ENCODE measurements at regions not wholly inside any gene's neighbourhood (a gene's known extent, or its start where the extent isn't known, plus 50 kb on each side); places are given as distances from the start of the nearest gene placed in this dataset.

DNA sequence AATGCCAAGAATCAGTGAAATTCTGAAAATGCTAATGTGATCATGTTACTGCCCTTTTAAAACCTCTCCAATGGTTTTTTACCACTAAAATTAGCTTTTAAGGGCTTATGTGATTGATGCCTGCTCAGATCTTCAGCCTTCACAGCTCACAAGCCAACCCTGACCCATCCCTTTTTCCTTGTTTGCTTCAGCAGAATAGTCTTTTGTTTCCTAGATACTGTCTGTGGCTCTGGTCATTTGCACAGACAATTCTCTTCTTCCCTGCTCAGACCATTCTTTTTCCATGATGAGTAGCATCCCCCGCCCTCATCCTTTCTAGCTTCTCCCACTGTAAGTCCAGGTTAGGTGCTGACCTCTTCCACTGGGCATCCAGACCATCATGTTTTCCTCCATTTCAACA, 164.9 kb upstream of the NT5C1B start:
- no peak for TF ChIP-seq CTCF (IDR thresholded peaks at IDR 0.05; ENCODE audit: insufficient read depth, low read depth, low read length)
- H3K4me3 ChIP-seq (ENCODE audit: low read depth, low read length), result no peak overlapping the region
- no peak for DNase-seq (ENCODE audit: low read depth)

DNA sequence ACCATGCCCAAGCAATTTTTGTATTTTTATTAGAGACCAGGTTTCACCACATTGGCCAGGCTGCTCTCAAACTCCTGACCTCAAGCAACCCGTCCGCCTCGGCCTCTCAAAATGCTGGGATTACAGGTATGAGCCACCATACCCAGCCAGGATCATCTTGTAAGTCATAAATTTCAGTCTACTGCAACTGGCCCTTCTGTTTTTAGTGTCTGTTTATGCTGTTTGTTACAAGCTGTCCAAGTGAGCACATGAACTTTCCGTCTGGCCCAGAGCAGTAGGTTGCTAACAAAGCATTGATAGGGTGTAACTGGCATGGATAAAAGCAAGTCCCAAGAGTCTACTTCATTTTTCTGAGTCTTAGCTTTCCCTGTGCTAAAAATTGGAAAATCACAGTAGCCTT, 164.4 kb upstream of the NT5C1B start:
- TF ChIP-seq CTCF (IDR thresholded peaks at IDR 0.05; ENCODE audit: insufficient read depth, low read depth, low read length), result no peak
- H3K4me3 ChIP-seq (ENCODE audit: low read depth, low read length), result no peak overlapping the region
- DNase-seq (ENCODE audit: low read depth), result no peak

DNA sequence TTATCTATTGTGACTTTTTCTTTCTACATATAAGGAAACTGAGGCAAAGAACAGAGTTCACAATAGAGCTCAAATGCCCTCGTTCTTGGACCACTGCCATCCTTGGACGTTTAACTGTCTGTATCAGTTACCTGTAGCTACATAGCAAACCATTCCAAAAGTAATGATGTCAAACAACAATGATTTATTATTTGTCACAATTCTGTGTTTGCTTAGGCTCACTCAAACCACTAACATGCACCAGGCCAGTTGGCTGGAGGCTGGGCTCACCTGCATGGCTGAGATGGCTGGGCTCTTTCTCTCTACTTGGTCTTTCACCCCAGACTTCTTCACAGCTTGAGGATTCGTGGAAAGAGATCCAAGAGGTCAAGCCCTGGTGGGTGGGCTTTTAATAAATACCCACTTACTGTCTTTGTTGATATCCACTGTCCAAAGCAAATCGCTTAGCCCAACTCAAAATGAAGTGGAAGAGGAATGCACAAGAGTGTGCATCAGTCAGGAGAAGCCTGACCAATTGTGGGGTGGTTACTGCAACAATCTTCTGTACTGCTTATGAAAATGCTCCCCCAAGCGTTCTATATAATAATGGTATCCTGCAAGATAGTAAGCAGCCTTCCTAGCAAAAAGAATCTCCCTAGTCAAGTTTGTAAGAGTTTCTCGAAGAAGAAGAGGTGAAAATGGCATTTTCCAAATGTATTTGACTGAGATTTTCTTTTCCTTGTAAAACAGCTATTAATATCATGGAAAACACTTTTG, 163.5 kb upstream of the NT5C1B start:
- peak; percentile 30 for TF ChIP-seq CTCF (IDR thresholded peaks at IDR 0.05; ENCODE audit: insufficient read depth, low read depth, low read length)
- no peak for DNase-seq (ENCODE audit: low read depth)

GRCh38 chr2:18752022-18752493, 162.7 kb upstream of the NT5C1B start:
- no peak for TF ChIP-seq CTCF (IDR thresholded peaks at IDR 0.05; ENCODE audit: insufficient read depth, low read depth, low read length)
- H3K4me3 ChIP-seq (ENCODE audit: low read depth, low read length), result no peak overlapping the region
- DNase-seq (ENCODE audit: low read depth), result peak; percentile 91

More for the DNA sequence above, 163.5 kb upstream of the NT5C1B start:
- H3K4me3 ChIP-seq (ENCODE audit: low read depth, low read length), result no peak overlapping the region

- DNase-seq (ENCODE audit: low read depth), result no peak
- TF ChIP-seq CTCF (IDR thresholded peaks at IDR 0.05; ENCODE audit: insufficient read depth, low read depth, low read length), result no peak
- H3K4me3 ChIP-seq (ENCODE audit: low read depth, low read length), result no peak overlapping the region
Observed at GRCh38 chr2:18750672-18751554, 161.5 kb upstream of the NT5C1B start.

DNA sequence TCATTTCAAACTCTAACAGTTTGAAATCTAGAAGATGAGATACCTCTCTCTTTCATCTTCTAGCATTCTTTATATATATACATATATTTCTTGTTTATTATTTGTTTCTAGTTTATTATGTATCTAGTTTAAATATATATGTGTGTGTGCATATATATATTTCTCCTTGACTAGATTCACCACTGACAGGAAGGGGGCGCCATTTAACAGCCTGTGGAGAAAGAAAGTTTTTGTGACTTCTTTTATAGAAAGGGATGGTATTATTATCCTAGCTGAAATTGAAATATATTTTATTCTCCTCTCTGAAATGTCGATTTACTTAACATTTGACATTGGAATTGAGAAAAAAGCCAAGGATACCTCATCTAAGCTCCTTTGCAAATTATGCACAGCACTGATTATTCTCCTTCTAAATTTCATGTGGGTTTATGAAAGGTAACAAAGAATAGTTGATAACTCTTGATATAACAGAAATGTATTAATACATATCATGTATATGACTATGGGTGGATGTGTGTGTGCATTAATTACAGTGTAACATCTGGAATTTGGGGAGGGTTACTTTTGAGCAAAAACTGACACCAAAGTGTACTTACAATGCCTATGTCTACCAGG, 160.7 kb upstream of the NT5C1B start:
- no peak overlapping the region for H3K4me3 ChIP-seq (ENCODE audit: low read depth, low read length)
- TF ChIP-seq CTCF (IDR thresholded peaks at IDR 0.05; ENCODE audit: insufficient read depth, low read depth, low read length), result peak; percentile 77
- DNase-seq (ENCODE audit: low read depth), result peak; percentile 77

All from fibroblast of villous mesenchyme (primary cell).